Stimulated activated CD4-positive, alpha-beta T cell treated with anti-CD3 and anti-CD28 coated beads, Interleukin-2, amount 100 ng/mL, for 24 hours (primary cell): ENCODE measurements at regions not wholly inside any gene's neighbourhood (a gene's known extent, or its start where the extent isn't known, plus 50 kb on each side); places are given as distances from the start of the nearest gene placed in this dataset.
A peak's percentile ranks its signal among the peaks of the same experiment; 100 is the strongest.

ENCODE experiments used
- DNase-seq, 2 donors: peaks; one replicate each; pipeline ENCODE4 v3.0.0-alpha.2; 2020

DNA sequence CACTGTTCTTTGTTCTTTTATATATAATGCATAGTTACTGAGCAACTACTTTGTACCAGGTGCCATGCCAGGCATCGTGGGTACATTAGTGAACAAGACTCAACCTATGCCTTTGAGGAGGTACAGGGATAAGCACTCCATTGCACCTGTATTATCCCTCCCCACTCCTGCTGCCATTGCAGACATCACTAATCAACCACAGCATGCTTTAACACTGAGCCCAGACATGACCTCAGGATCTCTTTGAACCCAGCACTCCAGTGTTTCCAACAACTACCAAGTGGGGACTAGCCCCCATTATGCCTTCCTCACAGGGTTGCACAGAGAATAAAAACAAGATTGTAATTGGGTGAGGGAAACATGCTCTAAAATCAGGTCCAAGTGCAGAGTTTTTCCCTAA is 60.5 kb upstream of the COL13A1 start:
- DNase-seq = no peak

DNA sequence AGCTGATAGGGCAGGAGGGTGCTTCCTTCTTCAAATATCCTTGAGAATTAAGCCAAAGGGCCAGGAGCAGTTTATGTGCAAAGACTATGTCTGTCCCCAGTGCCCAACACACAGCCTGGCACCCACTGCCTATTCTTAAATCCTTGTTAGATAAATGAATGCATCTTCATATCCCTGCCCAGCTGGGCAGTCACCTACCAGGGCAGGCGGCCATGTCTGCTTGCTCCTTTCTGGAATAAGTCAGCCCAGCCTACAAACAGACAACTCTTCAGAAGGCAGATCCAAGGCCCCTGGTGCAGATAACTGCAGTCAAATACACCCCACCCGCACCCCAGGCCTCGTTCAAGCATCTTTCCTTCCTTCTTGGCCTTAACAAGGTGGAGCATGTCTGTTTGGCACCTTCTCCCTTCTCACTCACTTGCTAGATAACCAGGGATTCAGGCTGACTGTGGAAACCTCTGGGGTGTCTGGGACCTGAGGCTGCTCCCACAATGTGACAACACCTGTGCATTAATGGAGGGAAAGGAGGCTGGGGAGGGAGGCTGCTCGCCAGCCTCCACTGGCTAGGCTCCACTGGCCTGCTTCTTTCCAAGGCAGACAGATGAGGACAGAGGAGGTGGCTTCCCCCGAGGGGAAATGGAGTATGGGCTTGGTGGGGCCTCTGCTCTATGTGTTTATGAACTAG is 59.9 kb upstream of the COL13A1 start:
- no peak for DNase-seq

DNA sequence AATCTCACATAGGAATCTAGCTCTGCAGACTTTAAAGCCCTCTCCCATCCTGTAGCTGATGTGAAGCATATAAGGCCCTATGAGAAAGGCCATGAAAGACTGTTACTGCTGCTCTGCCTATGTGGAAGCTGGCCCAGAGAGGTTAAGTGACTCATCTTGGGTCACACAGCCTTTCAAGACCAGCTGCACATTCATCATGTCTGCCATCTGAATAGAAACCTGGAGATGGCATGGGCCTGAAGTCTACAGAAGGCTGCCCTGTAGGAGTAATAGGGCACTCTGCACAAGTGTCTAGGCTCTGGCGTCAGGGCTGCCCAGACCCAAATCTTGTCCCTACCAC is 59.4 kb upstream of the COL13A1 start:
- DNase-seq = no peak

DNA sequence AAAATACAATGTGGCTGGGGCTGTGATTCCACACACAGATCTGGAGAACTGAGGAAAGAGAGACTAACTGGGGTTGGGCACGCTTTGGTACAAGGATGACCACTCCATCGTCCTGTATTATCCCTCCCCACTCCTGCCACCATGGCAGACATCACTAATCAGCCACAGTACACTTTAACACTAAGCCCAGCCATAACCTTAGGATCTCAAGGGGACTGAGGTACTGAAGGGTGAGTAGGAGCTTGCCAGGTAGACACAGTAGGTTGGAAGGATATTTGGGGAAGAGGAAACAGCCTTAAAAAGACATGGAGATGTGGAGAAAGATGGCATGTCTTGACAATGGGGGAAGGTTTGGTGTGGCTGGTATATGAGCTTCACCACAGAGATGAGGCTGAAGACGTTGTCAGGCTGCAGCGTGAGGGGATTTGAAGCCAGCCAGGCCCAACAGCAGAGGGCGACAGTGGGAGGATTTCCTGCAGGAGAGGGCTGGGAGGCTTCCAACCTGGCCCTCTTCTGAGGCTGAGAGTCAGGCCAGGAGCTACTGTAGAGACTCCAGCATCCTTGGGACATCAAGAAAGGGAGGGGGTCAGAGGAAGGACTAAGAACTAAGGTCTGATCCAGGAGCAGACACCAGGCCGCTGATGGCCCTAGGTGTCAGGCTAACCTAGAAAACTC is 58.6 kb upstream of the COL13A1 start:
- peak in 1 of 2 donors; percentile 53 for DNase-seq

DNA sequence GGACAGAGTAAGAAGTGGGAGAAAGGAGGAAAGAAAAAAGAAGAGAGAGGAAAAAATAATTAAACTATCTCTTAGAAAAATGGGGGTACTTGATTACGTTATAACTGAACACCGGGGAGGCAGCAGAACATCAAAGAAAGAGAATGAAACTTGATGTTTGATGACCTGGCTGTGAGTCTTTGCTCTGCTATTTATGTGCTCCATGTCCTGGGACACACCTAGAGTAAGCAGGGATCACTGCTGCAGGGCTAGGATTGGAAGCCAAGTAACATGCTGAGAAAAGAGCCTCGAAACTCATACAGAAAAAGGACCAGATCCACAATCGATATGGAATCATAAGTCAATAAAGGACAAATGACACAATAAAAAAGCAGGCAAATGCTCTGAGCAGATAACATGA is 56.7 kb upstream of the COL13A1 start:
- DNase-seq = no peak

DNA sequence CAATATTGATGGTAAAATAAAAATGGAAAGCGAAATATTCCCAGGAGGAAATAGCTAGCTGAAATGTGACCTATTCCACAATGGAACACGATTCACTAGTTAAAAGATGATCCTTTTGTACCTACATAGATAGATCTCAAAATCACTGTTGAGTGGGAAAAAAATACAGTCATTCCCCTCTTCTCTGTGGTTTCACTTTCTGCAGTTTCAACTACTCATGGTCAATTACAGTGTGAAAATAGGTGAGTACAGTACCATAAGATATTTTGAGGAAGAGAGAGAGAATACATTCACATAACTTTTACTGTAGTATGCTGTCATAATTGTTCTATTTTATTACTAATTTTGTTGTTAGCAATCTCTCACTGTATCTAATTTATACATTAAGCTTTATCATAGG is 56.0 kb upstream of the COL13A1 start:
- no peak for DNase-seq

DNA sequence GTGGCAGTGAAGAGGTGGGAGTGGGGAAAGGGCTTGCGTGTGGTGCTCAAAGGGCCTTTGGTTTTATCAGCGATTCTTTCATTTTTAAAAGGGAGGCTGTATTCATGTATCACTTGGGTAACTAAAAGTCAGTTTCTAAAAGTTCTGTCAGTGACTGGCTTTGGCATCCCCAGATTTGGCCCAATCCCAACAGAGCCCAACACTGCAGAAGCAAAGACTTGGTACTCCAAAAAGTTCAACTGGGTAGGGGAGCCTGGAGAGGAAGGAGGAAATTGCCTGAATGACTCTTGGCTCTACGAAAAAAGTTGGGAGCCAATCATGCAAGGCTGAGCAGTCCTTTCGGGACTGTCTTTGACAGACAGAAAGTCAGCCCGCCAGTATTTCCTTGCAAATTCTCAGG is 54.5 kb upstream of the COL13A1 start:
- DNase-seq = no peak

DNA sequence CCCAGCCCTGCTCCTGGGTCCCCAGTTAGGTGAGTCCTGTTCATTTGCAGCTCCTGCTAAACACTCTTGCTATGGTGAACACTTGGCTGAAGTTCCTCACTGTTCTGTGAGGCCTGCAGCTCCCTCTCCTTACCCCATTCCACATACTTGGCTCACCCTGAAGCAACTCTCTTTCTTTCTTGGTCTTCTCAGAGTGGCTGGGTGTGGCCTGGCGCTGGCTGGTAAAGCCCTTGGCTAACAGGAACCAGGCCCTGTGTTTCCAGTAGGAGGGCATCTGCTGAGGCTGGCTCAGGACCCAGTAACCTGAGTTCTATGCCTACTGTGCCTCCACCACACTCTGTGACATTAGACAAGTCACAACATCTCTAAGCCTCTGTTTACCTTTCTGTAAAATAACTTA is 53.1 kb upstream of the COL13A1 start:
- DNase-seq = no peak

DNA sequence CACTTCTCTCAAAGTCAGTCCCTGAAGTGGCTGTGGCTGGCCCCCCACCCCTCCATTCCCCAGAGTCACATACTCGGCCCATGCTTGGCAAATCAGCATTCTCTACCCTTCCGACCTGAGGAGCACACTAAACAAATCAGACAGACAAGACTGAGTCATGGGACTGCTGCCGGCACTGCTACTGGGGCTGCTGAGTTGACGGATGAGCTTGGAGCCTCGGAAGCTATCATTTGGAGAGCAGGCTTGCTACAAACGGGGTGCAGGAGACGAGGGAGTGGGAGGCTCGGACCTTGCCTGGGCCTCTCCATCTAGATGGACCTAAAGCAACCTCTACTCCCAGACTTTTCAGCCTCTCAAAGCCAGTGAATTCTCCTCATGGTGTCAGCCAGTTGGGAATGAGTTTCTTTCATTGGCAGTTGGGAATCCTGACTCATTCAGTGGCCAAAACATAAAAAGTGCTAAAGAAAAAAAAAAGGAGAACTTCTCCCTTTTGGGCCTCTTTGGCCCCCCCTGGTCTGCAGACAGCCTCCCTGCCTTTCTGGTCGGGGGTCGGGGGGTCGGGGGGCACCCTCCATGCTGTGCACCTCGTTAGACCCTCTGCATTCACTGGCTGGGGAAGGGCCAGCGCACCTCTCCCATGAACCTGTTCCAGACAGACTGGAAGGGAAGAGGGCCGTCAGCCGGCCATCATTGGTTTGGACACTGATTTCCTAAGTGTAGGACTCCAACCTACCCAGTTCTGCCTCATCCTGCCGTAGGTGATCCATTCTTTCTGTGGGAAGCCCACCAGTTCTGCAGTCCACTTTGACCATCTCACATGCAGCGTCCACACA is 52.3 kb upstream of the COL13A1 start:
- DNase-seq = no peak

DNA sequence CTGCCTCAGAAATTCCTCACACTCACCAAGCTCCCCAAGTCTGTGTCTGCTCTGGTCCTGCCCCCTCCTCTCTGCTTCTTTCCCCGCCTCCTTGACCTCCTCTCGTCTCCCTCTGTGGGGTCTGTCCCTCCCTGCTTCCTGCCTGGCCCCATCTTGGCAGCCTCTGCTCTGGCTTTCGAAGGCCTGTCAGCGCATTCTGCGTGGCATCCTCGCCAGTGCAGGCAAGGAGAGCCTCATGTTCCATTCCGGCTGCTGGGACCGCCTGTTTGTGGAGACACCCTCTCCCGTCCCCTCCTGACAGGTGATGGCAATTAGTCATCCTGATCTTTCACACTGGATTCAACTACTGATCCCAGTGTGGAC is 51.7 kb upstream of the COL13A1 start:
- DNase-seq = no peak

DNA sequence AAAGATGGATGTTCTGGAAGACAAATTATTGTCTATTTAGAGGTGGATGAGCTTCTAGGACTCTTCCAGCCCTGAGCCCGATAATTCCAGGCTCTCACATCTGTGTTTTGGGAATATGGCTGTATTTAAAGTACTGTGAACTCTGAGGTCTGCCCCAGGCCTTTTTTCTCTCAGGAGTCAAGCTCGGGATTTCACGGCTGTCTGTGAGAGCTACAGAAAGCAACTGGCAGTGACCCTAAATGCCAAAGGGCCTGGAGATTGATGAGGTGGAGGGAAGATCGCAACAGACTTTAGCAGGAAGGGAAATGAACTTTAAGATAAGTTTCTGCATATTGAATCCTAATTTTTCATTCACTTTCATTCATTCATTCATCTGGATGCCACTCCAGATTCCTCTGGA is 51.0 kb upstream of the COL13A1 start:
- DNase-seq = no peak

DNA sequence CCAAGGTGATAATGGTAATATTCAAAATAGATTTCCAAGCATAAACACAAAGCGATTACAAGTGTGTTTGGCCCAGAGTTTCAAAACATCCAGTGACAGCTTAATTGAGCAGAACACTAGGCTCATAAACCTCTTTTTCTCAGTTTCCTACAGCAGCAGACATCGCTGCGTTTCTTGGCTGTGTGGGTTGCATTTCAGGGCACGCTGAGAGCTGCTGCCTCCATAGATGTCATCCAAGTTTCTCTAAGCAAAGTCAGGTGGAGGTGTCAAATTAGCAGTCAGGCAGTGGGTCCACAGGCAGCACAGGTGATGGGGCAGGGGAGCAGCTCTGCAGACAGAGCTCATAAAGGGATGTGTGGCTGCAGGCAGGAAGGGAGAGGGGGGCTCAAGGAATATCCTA is 50.5 kb upstream of the COL13A1 start:
- no peak for DNase-seq
